Omental fat pad (tissue), 3 donors: ENCODE measurements at regions not wholly inside any gene's neighbourhood (a gene's known extent, or its start where the extent isn't known, plus 50 kb on each side); places are given as distances from the start of the nearest gene placed in this dataset.
"Not testable (repeated sequence)": the region's sequence is repeated elsewhere in the genome, so short reads cannot be mapped to it uniquely, and the experiment has no call there.

ENCODE experiments used
- ATAC-seq: fragments of 150-250 bp; one replicate; pipeline ENCODE4 v1.9.1; 2016; ENCODE audit warnings: mild to moderate bottlenecking, moderate library complexity; ENCODE audit not compliant: low FRiP score
- DNase-seq: peaks from one replicate; pipeline ENCODE4 v3.0.0-alpha.2; 2019; ENCODE audit warnings: low spot score
- CTCF ChIP-seq, 3 donors: fragments of 450-650 bp; IDR thresholded peaks; one replicate each; pipeline ENCODE4 v1.5.1; 2016 to 2017; ENCODE audit warnings: antibody characterized with exemption in 3 of 3, mild to moderate bottlenecking in 3 of 3, moderate library complexity in 2 of 3

GRCh38 chr1:185433667-185434066 is 116.6 kb upstream of the IVNS1ABP start:
- ATAC-seq: no peak
- DNase-seq: no peak
- no peak for TF ChIP-seq CTCF (IDR thresholded peaks at IDR 0.05)

DNA sequence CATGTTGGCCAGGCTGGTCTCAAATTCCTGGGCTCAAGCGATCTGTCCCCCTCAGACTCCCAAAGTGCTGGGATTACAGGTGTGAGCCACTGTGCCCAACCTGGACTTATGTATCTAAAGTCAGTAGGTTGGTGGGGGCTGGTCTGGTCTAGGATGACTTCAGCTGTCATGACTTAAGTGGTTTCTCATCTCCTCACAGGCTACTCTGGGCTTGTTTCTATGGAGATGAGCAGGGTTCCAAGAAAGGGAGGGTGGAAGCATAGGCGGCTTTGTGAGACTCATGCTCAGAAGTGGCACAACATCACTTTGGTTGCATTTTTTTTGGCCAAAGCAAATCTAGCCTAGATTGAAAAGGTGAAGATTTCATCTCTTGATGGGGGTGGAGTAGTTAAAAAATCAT is 115.9 kb upstream of the IVNS1ABP start:
- ATAC-seq: no peak
- TF ChIP-seq CTCF (IDR thresholded peaks at IDR 0.05): no peak

GRCh38 chr1:185431612-185432011 is 114.6 kb upstream of the IVNS1ABP start:
- no peak for TF ChIP-seq CTCF (IDR thresholded peaks at IDR 0.05)
- no peak for DNase-seq
- ATAC-seq: no peak

More for the DNA sequence above, 115.9 kb upstream of the IVNS1ABP start:
- no peak for DNase-seq

- not testable (repeated sequence) for ATAC-seq, DNase-seq
Measured at GRCh38 chr1:185429668-185430067, 112.6 kb upstream of the IVNS1ABP start.

- DNase-seq (no peak), ATAC-seq (no peak)
- no peak for TF ChIP-seq CTCF (IDR thresholded peaks at IDR 0.05)
Measured at GRCh38 chr1:185427776-185428175, 110.7 kb upstream of the IVNS1ABP start.

GRCh38 chr1:185427264-185427663 is 110.2 kb upstream of the IVNS1ABP start:
- ATAC-seq (no peak), DNase-seq (no peak)
- TF ChIP-seq CTCF (IDR thresholded peaks at IDR 0.05): no peak

- ATAC-seq: no peak
- TF ChIP-seq CTCF (IDR thresholded peaks at IDR 0.05): no peak
- DNase-seq: no peak
Measured at GRCh38 chr1:185426848-185427247, 109.8 kb upstream of the IVNS1ABP start.

DNA sequence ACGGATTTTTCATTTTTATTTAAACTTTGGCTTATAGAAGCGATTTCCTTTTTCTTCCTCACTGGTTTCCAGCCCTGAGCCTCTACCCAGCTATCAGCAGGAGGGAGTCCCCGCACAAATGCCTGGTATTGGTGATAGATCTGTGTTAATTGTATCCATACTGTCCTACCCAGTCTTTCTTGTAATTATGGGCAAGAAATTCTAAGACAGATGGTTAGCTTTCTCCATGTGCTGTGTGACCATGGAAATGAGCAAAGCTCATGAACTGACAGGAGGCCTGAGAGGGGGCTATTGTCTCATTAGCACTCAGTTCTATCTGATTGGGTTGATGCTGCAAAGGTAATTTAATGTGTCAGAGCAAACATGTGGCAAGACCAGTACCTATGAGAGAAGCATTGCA is 108.1 kb upstream of the IVNS1ABP start:
- no peak for TF ChIP-seq CTCF (IDR thresholded peaks at IDR 0.05)
- DNase-seq: no peak
- no peak for ATAC-seq
